ENCODE measurements at regions not wholly inside any gene's neighbourhood (a gene's known extent, or its start where the extent isn't known, plus 50 kb on each side); places are given as distances from the start of the nearest gene placed in this dataset.

DNA sequence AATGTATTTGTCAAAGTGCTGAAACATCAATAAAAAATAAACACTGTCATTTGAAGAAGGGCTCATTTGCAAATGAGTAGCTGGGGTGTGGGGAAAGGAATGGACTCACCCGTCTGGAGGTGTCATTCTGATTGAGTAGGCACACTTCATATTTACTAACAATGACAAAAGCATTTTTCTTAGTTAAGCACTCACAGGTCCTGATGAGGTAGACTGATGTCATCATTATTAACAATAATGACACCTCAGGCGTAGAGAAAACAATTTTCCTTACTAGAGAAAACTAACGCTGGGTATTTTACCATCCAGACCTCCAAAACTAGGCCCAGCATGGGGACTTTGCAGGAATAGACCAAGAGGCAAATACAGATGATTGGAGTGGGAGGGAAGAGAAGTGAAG lies 76.0 kb downstream of the UNC5CL start:
- in situ Hi-C loops (cut with HindIII; ENCODE audit: low pct_ligation_motif_present, low sequenced_read_pairs), result no loop called here
- TF ChIP-seq, protein P1, sequence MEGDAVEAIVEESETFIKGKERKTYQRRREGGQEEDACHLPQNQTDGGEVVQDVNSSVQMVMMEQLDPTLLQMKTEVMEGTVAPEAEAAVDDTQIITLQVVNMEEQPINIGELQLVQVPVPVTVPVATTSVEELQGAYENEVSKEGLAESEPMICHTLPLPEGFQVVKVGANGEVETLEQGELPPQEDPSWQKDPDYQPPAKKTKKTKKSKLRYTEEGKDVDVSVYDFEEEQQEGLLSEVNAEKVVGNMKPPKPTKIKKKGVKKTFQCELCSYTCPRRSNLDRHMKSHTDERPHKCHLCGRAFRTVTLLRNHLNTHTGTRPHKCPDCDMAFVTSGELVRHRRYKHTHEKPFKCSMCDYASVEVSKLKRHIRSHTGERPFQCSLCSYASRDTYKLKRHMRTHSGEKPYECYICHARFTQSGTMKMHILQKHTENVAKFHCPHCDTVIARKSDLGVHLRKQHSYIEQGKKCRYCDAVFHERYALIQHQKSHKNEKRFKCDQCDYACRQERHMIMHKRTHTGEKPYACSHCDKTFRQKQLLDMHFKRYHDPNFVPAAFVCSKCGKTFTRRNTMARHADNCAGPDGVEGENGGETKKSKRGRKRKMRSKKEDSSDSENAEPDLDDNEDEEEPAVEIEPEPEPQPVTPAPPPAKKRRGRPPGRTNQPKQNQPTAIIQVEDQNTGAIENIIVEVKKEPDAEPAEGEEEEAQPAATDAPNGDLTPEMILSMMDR (IDR thresholded peaks at IDR 0.05; ENCODE audit: low read depth, low read length, missing control alignments), result no peak
- Histone ChIP-seq H3K4me3 (ENCODE audit: low read depth, low read length) (no peak overlapping the region), H3K36me3 (replicated peaks) (no peaks in the 10 kb centered on the region), H3K27ac (no peak overlapping the region), H3K27me3 (replicated peaks) (no peaks in the 10 kb centered on the region)
- DNase-seq, result no peak

DNA sequence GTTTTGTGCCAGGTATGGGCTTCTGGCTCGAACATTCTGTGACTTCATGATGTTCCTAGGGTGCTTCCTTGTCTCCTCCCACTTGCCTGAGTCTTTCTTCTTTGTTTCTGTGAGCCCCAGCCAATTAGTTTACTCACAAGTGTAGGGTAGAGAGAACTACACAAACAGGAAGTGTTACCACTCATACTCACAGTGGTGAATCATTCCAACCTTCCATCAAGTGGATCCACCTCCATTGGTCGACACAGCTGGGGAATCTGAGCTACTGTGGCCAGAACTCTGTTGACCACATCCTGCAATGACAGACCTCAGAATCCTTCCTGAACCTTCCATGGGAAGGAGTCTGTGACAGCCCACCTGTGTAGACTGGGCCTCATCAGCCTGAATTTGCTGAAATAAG lies 76.8 kb downstream of the UNC5CL start:
- Histone ChIP-seq H3K27me3 (replicated peaks) (no peaks in the 10 kb centered on the region), H3K4me3 (ENCODE audit: low read depth, low read length) (no peak overlapping the region), H3K27ac (no peak overlapping the region), H3K36me3 (replicated peaks) (no peaks in the 10 kb centered on the region)
- in situ Hi-C loops (cut with HindIII; ENCODE audit: low pct_ligation_motif_present, low sequenced_read_pairs), result no loop called here
- TF ChIP-seq, protein P1 (IDR thresholded peaks at IDR 0.05; ENCODE audit: low read depth, low read length, missing control alignments), result no peak
- DNase-seq, result peak; percentile 73

DNA sequence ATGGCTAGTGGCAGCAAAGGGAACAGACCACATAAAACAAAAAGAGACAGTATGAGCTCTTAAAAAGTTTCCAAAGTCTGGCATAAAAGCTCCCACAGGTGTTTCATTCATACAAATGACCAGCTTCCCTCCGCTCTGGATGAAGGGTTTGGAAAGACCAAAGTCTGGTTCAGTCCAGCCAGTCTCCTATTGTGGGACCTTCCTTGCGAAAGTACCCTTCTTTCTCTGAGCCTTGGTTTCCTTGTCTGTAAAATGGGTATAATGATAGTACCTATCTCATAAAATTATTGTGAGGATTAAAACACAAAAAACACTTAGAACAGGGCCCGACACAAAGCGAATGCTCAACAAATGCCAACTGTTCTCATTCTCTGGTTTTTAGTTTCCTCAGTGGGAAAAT lies 77.2 kb downstream of the UNC5CL start:
- H3K4me3 ChIP-seq (ENCODE audit: low read depth, low read length), result no peak overlapping the region
- no peak for DNase-seq
- no peak overlapping the region for H3K27ac ChIP-seq
- H3K36me3 ChIP-seq (replicated peaks), result no peaks in the 10 kb centered on the region
- TF ChIP-seq, protein P1 (IDR thresholded peaks at IDR 0.05; ENCODE audit: low read depth, low read length, missing control alignments), result no peak
- in situ Hi-C loops (cut with HindIII; ENCODE audit: low pct_ligation_motif_present, low sequenced_read_pairs), result no loop called here
- H3K27me3 ChIP-seq (replicated peaks), result no peaks in the 10 kb centered on the region

DNA sequence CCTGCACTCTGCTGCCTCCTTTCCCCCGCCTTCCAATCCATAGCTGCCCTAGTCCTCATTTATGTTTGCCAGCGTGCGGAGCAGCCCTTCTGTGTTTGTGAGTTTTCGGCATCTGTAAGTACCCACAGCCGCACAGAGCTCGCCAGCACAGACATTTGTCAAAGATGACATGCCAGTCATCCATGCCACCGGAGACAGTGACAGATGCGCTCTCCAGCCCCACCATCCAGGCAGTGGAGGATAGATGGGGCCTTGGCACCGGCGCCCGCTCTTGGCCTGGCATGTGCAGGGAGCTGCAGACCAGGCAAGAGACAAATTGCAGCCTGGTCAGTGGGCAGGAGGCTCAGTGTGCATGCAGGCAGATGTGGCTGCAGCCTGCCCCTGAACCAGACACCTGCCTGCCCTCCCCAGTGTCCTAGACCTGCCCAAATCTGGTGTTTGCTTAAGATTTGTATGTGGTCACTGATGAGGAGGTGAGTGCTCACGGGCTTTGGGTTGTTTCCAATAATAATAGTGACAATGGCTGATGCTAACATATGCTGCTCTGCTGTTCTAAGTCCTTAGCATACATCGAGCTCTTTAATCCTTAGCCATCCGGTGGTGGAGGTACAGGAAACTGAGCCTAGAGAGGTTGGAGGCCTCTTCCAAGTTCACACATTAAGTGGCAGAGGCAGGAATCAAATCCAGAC lies 78.1 kb downstream of the UNC5CL start:
- TF ChIP-seq, protein P1 (IDR thresholded peaks at IDR 0.05; ENCODE audit: low read depth, low read length, missing control alignments), result no peak
- no peak overlapping the region for H3K27ac ChIP-seq
- no peaks in the 10 kb centered on the region for H3K27me3 ChIP-seq (replicated peaks)
- no peak for DNase-seq
- no peaks in the 10 kb centered on the region for H3K36me3 ChIP-seq (replicated peaks)
- in situ Hi-C loops (cut with HindIII; ENCODE audit: low pct_ligation_motif_present, low sequenced_read_pairs), result no loop called here
- H3K4me3 ChIP-seq (ENCODE audit: low read depth, low read length), result no peak overlapping the region

DNA sequence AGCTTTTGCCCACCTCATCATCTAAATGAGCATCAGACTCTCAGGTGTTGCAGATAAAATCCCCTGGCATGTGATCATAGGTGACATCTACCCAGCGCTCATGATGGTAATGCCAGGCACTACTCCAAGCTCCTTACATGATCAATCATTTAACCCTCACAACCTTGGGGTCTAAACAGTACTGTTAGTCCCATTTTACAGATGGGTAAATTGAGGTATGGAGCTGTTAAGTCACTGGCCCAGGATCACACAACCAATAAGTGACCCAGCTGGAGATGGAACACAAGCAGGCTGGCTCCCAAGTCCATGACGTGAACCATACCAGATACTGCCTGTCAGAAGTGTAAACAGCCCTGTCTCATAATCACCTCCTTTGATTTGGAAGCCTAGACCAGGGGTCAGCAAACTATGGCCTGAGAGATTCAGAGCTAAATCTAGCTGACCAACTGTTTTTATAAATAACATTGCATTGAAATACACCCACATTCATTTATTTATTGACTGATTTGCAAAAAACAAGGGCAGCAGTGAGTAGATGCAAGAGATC lies 79.2 kb downstream of the UNC5CL start:
- H3K4me3 ChIP-seq (ENCODE audit: low read depth, low read length), result no peak overlapping the region
- H3K36me3 ChIP-seq (replicated peaks), result no peaks in the 10 kb centered on the region
- in situ Hi-C loops (cut with HindIII; ENCODE audit: low pct_ligation_motif_present, low sequenced_read_pairs), result no loop called here
- no peak overlapping the region for H3K27ac ChIP-seq
- H3K27me3 ChIP-seq (replicated peaks), result no peaks in the 10 kb centered on the region
- no peak for DNase-seq
- TF ChIP-seq, protein P1 (IDR thresholded peaks at IDR 0.05; ENCODE audit: low read depth, low read length, missing control alignments), result no peak

DNA sequence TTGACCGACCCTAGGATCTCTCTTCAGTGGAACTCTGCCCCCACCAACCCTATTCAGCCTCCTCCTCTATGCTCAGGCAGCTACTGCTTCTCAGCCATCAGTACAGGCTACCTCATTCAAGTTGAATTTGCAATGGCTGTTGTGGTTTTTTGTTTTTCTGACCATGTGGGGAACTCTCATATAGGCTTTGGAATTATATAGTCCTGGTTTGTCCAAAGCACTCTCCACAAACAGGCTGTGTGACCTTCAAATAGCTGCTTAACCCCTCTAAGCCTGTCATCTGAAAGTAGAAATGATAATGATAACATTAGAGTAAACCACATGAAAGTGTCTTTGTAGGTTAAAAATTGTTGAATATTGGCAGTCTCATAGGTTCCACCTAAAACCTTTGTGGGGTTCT lies 80.3 kb downstream of the UNC5CL start:
- Histone ChIP-seq H3K27ac (no peak overlapping the region), H3K4me3 (ENCODE audit: low read depth, low read length) (no peak overlapping the region), H3K36me3 (replicated peaks) (no peaks in the 10 kb centered on the region), H3K27me3 (replicated peaks) (no peaks in the 10 kb centered on the region)
- in situ Hi-C loops (cut with HindIII; ENCODE audit: low pct_ligation_motif_present, low sequenced_read_pairs), result no loop called here
- TF ChIP-seq, protein P1 (IDR thresholded peaks at IDR 0.05; ENCODE audit: low read depth, low read length, missing control alignments), result no peak
- DNase-seq, result peak; percentile 4

Data from brain microvascular endothelial cell (primary cell).